DND-41 (cell line): ENCODE measurements at regions not wholly inside any gene's neighbourhood (a gene's known extent, or its start where the extent isn't known, plus 50 kb on each side); places are given as distances from the start of the nearest gene placed in this dataset.

Source experiments
- EZH2 ChIP-seq: IDR thresholded peaks from 3 replicates; pipeline ENCODE4 v1.6.1; 2012; ENCODE audit warnings: borderline replicate concordance, low read depth, mild to moderate bottlenecking, moderate library complexity, low read length, inconsistent platforms; ENCODE audit not compliant: severe bottlenecking
- TF ChIP-seq, protein P1 (sequence below): IDR thresholded peaks from 2 replicates; pipeline ENCODE4 v1.5.1; 2012; ENCODE audit warnings: borderline replicate concordance, low read length, moderate library complexity, mild to moderate bottlenecking; ENCODE audit not compliant: poor library complexity, severe bottlenecking; ENCODE audit errors: extremely low read depth

DNA sequence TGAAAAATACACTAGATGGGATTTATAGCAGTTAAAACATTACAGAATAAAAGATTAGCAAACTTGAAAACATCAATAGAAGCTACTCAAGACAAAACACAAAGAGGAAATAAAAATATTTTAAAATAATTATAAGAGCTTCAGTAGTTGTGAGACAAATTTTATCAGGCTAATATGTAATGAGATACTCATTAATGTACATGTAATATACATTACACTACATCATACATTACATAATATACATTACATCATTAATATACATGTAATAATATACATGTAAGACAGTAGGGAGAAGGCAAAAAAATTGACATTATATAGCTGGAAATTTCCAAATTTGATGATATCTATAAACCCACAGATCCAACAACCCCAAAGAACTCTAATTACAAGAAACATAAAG is 249.4 kb upstream of the HMGA2 start:
- TF ChIP-seq, protein P1, sequence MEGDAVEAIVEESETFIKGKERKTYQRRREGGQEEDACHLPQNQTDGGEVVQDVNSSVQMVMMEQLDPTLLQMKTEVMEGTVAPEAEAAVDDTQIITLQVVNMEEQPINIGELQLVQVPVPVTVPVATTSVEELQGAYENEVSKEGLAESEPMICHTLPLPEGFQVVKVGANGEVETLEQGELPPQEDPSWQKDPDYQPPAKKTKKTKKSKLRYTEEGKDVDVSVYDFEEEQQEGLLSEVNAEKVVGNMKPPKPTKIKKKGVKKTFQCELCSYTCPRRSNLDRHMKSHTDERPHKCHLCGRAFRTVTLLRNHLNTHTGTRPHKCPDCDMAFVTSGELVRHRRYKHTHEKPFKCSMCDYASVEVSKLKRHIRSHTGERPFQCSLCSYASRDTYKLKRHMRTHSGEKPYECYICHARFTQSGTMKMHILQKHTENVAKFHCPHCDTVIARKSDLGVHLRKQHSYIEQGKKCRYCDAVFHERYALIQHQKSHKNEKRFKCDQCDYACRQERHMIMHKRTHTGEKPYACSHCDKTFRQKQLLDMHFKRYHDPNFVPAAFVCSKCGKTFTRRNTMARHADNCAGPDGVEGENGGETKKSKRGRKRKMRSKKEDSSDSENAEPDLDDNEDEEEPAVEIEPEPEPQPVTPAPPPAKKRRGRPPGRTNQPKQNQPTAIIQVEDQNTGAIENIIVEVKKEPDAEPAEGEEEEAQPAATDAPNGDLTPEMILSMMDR: no peak
- no peak for TF ChIP-seq EZH2
